DMS53 treated with DMSO at 0.1 percent for 48 hours (cell line): ENCODE measurements at regions not wholly inside any gene's neighbourhood (a gene's known extent, or its start where the extent isn't known, plus 50 kb on each side); places are given as distances from the start of the nearest gene placed in this dataset.
"Not testable (repeated sequence)": the region's sequence is repeated elsewhere in the genome, so short reads cannot be mapped to it uniquely, and the experiment has no call there.

Experiments
- DNase-seq: peaks from one replicate; lab custom pipeline; 2025; ENCODE audit not compliant: unreplicated experiment; lab: John Stamatoyannopoulos, UW

- peak; percentile 1 for DNase-seq
Measured at GRCh38 chr5:42074353-42074752, 149.3 kb downstream of the FBXO4 start.

GRCh38 chr5:42089705-42090104, 164.6 kb downstream of the FBXO4 start:
- no peak for DNase-seq

GRCh38 chr5:42090162-42090561, 165.1 kb downstream of the FBXO4 start:
- no peak for DNase-seq

- not testable (repeated sequence) for DNase-seq
Measured at GRCh38 chr5:42099846-42100245, 174.8 kb downstream of the FBXO4 start.

GRCh38 chr5:42108468-42108867, 183.4 kb downstream of the FBXO4 start:
- DNase-seq = peak; percentile 94

- peak; percentile 25 for DNase-seq
Measured at GRCh38 chr5:42109006-42109572, 184.0 kb downstream of the FBXO4 start.

- not testable (repeated sequence) for DNase-seq
Measured at GRCh38 chr5:42115721-42116120, 190.6 kb downstream of the FBXO4 start.

- no peak for DNase-seq
Measured at GRCh38 chr5:42120070-42120469, 195.0 kb downstream of the FBXO4 start.

GRCh38 chr5:42121401-42121800, 196.3 kb downstream of the FBXO4 start:
- DNase-seq = no peak

GRCh38 chr5:42131081-42131480, 206.0 kb downstream of the FBXO4 start:
- DNase-seq = no peak

GRCh38 chr5:42143361-42143760, 218.3 kb downstream of the FBXO4 start:
- DNase-seq = no peak

- no peak for DNase-seq
Measured at GRCh38 chr5:42148813-42149212, 223.7 kb downstream of the FBXO4 start.

GRCh38 chr5:42157215-42157614, 232.1 kb downstream of the FBXO4 start:
- no peak for DNase-seq

GRCh38 chr5:42163083-42163482, 238.0 kb downstream of the FBXO4 start:
- DNase-seq = no peak

- DNase-seq = no peak
Measured at GRCh38 chr5:42168091-42168670, 243.1 kb downstream of the FBXO4 start.

GRCh38 chr5:42176118-42176517, 247.1 kb upstream of the GHR start:
- DNase-seq = not testable (repeated sequence)

GRCh38 chr5:42179843-42180242, 243.4 kb upstream of the GHR start:
- DNase-seq = not testable (repeated sequence)

- no peak for DNase-seq
Measured at GRCh38 chr5:42216904-42217303, 206.3 kb upstream of the GHR start.

- no peak for DNase-seq
Measured at GRCh38 chr5:42217791-42218190, 205.4 kb upstream of the GHR start.

GRCh38 chr5:42225009-42225408, 198.2 kb upstream of the GHR start:
- DNase-seq = no peak

GRCh38 chr5:42228279-42228678, 195.0 kb upstream of the GHR start:
- DNase-seq = no peak

- DNase-seq = no peak
Measured at GRCh38 chr5:42230839-42231238, 192.4 kb upstream of the GHR start.

- DNase-seq = no peak
Measured at GRCh38 chr5:42235241-42235640, 188.0 kb upstream of the GHR start.
